IMR-90 (cell line): ENCODE measurements at regions not wholly inside any gene's neighbourhood (a gene's known extent, or its start where the extent isn't known, plus 50 kb on each side); places are given as distances from the start of the nearest gene placed in this dataset.

Experiments used
- ATAC-seq: fragments of 200-7000 bp; cut with Tn5 transposase; 2 replicates; pipeline ENCODE4 v1.9.1; 2020; ENCODE audit warnings: low read depth, mild to moderate bottlenecking, moderate library complexity
- BruUV-seq: library from RNA; stranded (reverse); fragments of 400-500 nt; replicated peaks from 2 replicates; lab custom pipeline; 2021; lab: Mats Ljungman, UMichigan
- CTCF ChIA-PET: fragments of 300-600 bp; formaldehyde crosslinking; extraction: SDS; loops from one replicate; lab custom pipeline; 2021; ENCODE audit warnings: antibody characterized with exemption; lab: Yijun Ruan, JAX
- POLR2A ChIA-PET: fragments of 300-600 bp; sonication (Branson Sonifier 250); formaldehyde crosslinking; loops from one replicate; lab custom pipeline; 2022; ENCODE audit warnings: antibody characterized with exemption; ENCODE audit not compliant: unreplicated experiment; lab: Charles Lee
- DNase-seq: peaks from one replicate; pipeline ENCODE4 v3.0.0; 2013
- H2AFZ ChIP-seq: replicated peaks from 2 replicates; pipeline ENCODE3; 2013; ENCODE audit warnings: low read length, mild to moderate bottlenecking; ENCODE audit not compliant: poor library complexity
- H2AK5ac ChIP-seq: 2 replicates; pipeline ENCODE4 v1.6.1; 2013; ENCODE audit warnings: low read depth, low read length, inconsistent platforms
- H2AK9ac ChIP-seq: replicated peaks from 2 replicates; pipeline ENCODE3; 2013; ENCODE audit warnings: mild to moderate bottlenecking, low read depth, low read length, moderate library complexity; ENCODE audit not compliant: poor library complexity
- H2BK120ac ChIP-seq: 2 replicates; pipeline ENCODE4 v1.6.1; 2013; ENCODE audit warnings: low read depth, low read length, inconsistent platforms
- H2BK15ac ChIP-seq: 3 replicates; pipeline ENCODE4 v1.6.1; 2013; ENCODE audit warnings: low read depth, low read length, inconsistent platforms
- H2BK20ac ChIP-seq: 2 replicates; pipeline ENCODE4 v1.6.1; 2013; ENCODE audit warnings: low read depth, mild to moderate bottlenecking, inconsistent platforms, low read length, moderate library complexity
- H2BK5ac ChIP-seq: 2 replicates; pipeline ENCODE4 v1.6.1; 2013; ENCODE audit warnings: mild to moderate bottlenecking, low read depth, low read length, inconsistent platforms; ENCODE audit not compliant: poor library complexity, severe bottlenecking
- H3K14ac ChIP-seq: replicated peaks from 2 replicates; pipeline ENCODE4 v1.6.1; 2013; ENCODE audit warnings: low read depth, low read length, inconsistent platforms
- H3K18ac ChIP-seq: 2 replicates; pipeline ENCODE4 v1.6.1; 2013; ENCODE audit warnings: low read depth, low read length, control low read depth
- H3K23ac ChIP-seq: 2 replicates; pipeline ENCODE4 v1.6.1; 2013; ENCODE audit warnings: low read depth, low read length, inconsistent platforms
- H3K27ac ChIP-seq: 2 replicates; pipeline ENCODE4 v1.5.1; 2013; ENCODE audit warnings: mild to moderate bottlenecking, control low read depth, low read length; ENCODE audit not compliant: insufficient read depth
- H3K27me3 ChIP-seq: 2 replicates; pipeline ENCODE4 v1.6.1; 2013; ENCODE audit warnings: low read length; ENCODE audit not compliant: control insufficient read depth, insufficient read depth
- H3K36me3 ChIP-seq: 2 replicates; pipeline ENCODE4 v1.6.1; 2013; ENCODE audit warnings: low read length, mixed read lengths; ENCODE audit not compliant: control insufficient read depth, insufficient read depth
- H3K4ac ChIP-seq: 2 replicates; pipeline ENCODE4 v1.6.1; 2013; ENCODE audit warnings: low read depth, low read length, inconsistent platforms
- H3K4me1 ChIP-seq: 2 replicates; pipeline ENCODE4 v1.6.1; 2013; ENCODE audit warnings: low read length, mixed read lengths; ENCODE audit not compliant: control insufficient read depth, insufficient read depth
- H3K4me2 ChIP-seq: 2 replicates; pipeline ENCODE4 v1.6.1; 2013; ENCODE audit warnings: low read depth, mild to moderate bottlenecking, control low read depth, low read length, moderate library complexity
- H3K4me3 ChIP-seq: 2 replicates; pipeline ENCODE4 v1.5.1; 2013; ENCODE audit warnings: low read depth, mild to moderate bottlenecking, control low read depth, low read length, moderate library complexity; ENCODE audit not compliant: insufficient read depth
- H3K56ac ChIP-seq: 2 replicates; pipeline ENCODE4 v1.6.1; 2013; ENCODE audit warnings: low read length, inconsistent platforms; ENCODE audit not compliant: insufficient read depth; ENCODE audit errors: extremely low read depth
- H3K79me1 ChIP-seq, 2 experiments: 2 replicates each; pipeline ENCODE4 v1.6.1; 2013; ENCODE audit warnings: low read length in 2 of 2, inconsistent platforms in 1 of 2, low read depth in 1 of 2
- H3K9ac ChIP-seq: 2 replicates; pipeline ENCODE4 v1.6.1; 2013; ENCODE audit warnings: low read depth, low read length, control low read depth
- H3K9me1 ChIP-seq: 2 replicates; pipeline ENCODE4 v1.6.1; 2013; ENCODE audit warnings: low read length, inconsistent platforms; ENCODE audit not compliant: insufficient read depth
- H3K9me3 ChIP-seq: 2 replicates; pipeline ENCODE4 v1.6.1; 2013; ENCODE audit warnings: low read length; ENCODE audit not compliant: control insufficient read depth, insufficient read depth
- H4K20me1 ChIP-seq: 2 replicates; pipeline ENCODE4 v1.6.1; 2013; ENCODE audit warnings: low read length, inconsistent platforms; ENCODE audit not compliant: insufficient read depth
- H4K5ac ChIP-seq: 2 replicates; pipeline ENCODE4 v1.6.1; 2013; ENCODE audit warnings: mild to moderate bottlenecking, low read depth, low read length, control low read depth
- H4K8ac ChIP-seq, 2 experiments: 2 replicates each; pipeline ENCODE4 v1.6.1; 2013; ENCODE audit warnings: low read depth in 2 of 2, low read length in 2 of 2, control low read depth in 1 of 2, inconsistent platforms in 1 of 2
- H4K91ac ChIP-seq: 2 replicates; pipeline ENCODE4 v1.6.1; 2013; ENCODE audit warnings: low read depth, low read length, inconsistent platforms; ENCODE audit not compliant: insufficient read depth
- BHLHE40 ChIP-seq: fragments of 150-350 bp; IDR thresholded peaks from 2 replicates; pipeline ENCODE4 v1.6.1; 2016; ENCODE audit warnings: mild to moderate bottlenecking, low read depth, low read length
- CEBPB ChIP-seq: IDR thresholded peaks from 2 replicates; pipeline ENCODE4 v1.6.1; 2012; ENCODE audit warnings: low read depth, low read length, improper control_type of control experiment
- CHD1 ChIP-seq: IDR thresholded peaks from 2 replicates; pipeline ENCODE4 v1.6.1; 2012; ENCODE audit warnings: low read depth, low read length, improper control_type of control experiment
- ELK1 ChIP-seq: fragments of 150-350 bp; IDR thresholded peaks from 2 replicates; pipeline ENCODE4 v1.6.1; 2016; ENCODE audit warnings: low read depth, mild to moderate bottlenecking, low read length, moderate library complexity, borderline replicate concordance
- MAFK ChIP-seq: IDR thresholded peaks from 2 replicates; pipeline ENCODE4 v1.6.1; 2012; ENCODE audit warnings: low read depth, low read length, improper control_type of control experiment
- MAZ ChIP-seq: IDR thresholded peaks from 2 replicates; pipeline ENCODE4 v1.6.1; 2012; ENCODE audit warnings: low read depth, mild to moderate bottlenecking, low read length, improper control_type of control experiment, moderate library complexity, borderline replicate concordance
- MXI1 ChIP-seq: IDR thresholded peaks from 2 replicates; pipeline ENCODE4 v1.6.1; 2012; ENCODE audit warnings: low read depth, mild to moderate bottlenecking, low read length, moderate library complexity, borderline replicate concordance
- NFE2L2 ChIP-seq: fragments of 150-350 bp; IDR thresholded peaks from 2 replicates; pipeline ENCODE4 v1.6.1; 2016; ENCODE audit warnings: low read depth, mild to moderate bottlenecking, low read length
- POLR2A ChIP-seq: IDR thresholded peaks from 2 replicates; pipeline ENCODE4 v1.6.1; 2012; ENCODE audit warnings: mild to moderate bottlenecking, low read depth, low read length
- RAD21 ChIP-seq: IDR thresholded peaks from 2 replicates; pipeline ENCODE4 v1.6.1; 2012; ENCODE audit warnings: low read length, improper control_type of control experiment
- RCOR1 ChIP-seq: IDR thresholded peaks from 2 replicates; pipeline ENCODE4 v1.6.1; 2012; ENCODE audit warnings: mild to moderate bottlenecking, low read length, improper control_type of control experiment; ENCODE audit not compliant: insufficient replicate concordance
- RFX5 ChIP-seq: IDR thresholded peaks from 2 replicates; pipeline ENCODE4 v1.8.0; 2012; ENCODE audit warnings: low read depth, mild to moderate bottlenecking, low read length, moderate library complexity
- SMC3 ChIP-seq: fragments of 150-350 bp; IDR thresholded peaks from 2 replicates; pipeline ENCODE4 v1.6.1; 2016; ENCODE audit warnings: low read depth, mild to moderate bottlenecking, antibody characterized with exemption, low read length, moderate library complexity
- USF2 ChIP-seq: fragments of 150-350 bp; IDR thresholded peaks from 2 replicates; pipeline ENCODE4 v1.6.1; 2017; ENCODE audit warnings: mild to moderate bottlenecking, antibody characterized with exemption, low read length, low read depth
- WGBS, 2 experiments: methylation state at CpG; one replicate each; pipeline versions ENCODE4 v1.1.5 to v1.1.7; 2013; ENCODE audit warnings: missing lambda C conversion rate in 2 of 2; ENCODE audit not compliant: insufficient read length in 1 of 2; ENCODE audit errors: extremely low coverage in 2 of 2; 5-methylcytosine and 5-hydroxymethylcytosine counted together
- dilution Hi-C: fragments of 300-500 bp; cut with HindIII; formaldehyde crosslinking; loops from one replicate; pipeline ENCODE4 v1.14.3; 2018; ENCODE audit warnings: low sequenced_read_pairs; ENCODE audit not compliant: unreplicated experiment
- in situ Hi-C: fragments of 300-500 bp; cut with MboI; formaldehyde crosslinking; loops from 3 replicates; pipeline ENCODE4 v1.14.3; 2019; ENCODE audit warnings: low sequenced_read_pairs, inconsistent platforms, mixed read lengths
- intact Hi-C: fragments of 100-400 bp; cut with micrococcal nuclease; formaldehyde crosslinking; loops from 2 replicates; pipeline ENCODE4 v1.10.0; 2022
- TF ChIP-seq, protein P1 (sequence below): conservative IDR thresholded peaks from 2 replicates; pipeline ENCODE4 v1.5.1; 2012; ENCODE audit warnings: mild to moderate bottlenecking, low read depth, low read length, improper control_type of control experiment

GRCh38 chr13:107960301-107960700 is 255.0 kb downstream of the LIG4 start:
- POLR2A ChIA-PET, result no interaction called here
- Histone ChIP-seq H3K9me1 (no peaks in the 10 kb centered on the region), H2AFZ (no peak overlapping the region), H2BK5ac (no peak overlapping the region), H3K23ac (no peak overlapping the region), H3K4me1 (no peaks in the 10 kb centered on the region), H2AK9ac (no peak overlapping the region), H2AK5ac (no peak overlapping the region), H4K20me1 (no peaks in the 10 kb centered on the region), H3K18ac (no peak overlapping the region), H3K79me1 (no peaks in the 10 kb centered on the region), H2BK15ac (no peak overlapping the region), H4K91ac (no peak overlapping the region), H3K4me2 (no peak overlapping the region), H2BK120ac (no peak overlapping the region), H3K36me3 (no peaks in the 10 kb centered on the region), H4K8ac (no peak overlapping the region), H3K27me3 (peaks cover 4% of the 10 kb centered on the region; the same call in 1 of the 2 replicates), H3K9me3 (no peaks in the 10 kb centered on the region), H3K4me3 (no peak overlapping the region), H3K9ac (no peak overlapping the region), H4K5ac (no peak overlapping the region), H3K27ac (no peak overlapping the region), H2BK20ac (no peak overlapping the region), H3K4ac (no peak overlapping the region), H3K14ac (no peak overlapping the region), H3K56ac (no peak overlapping the region)
- no peak for TF ChIP-seq POLR2A
- TF ChIP-seq CEBPB, result no peak
- no peak for TF ChIP-seq MAFK
- no peak for TF ChIP-seq SMC3
- TF ChIP-seq ELK1, result no peak
- no peak for TF ChIP-seq BHLHE40
- no peak for TF ChIP-seq RFX5
- TF ChIP-seq MAZ, result no peak
- TF ChIP-seq RCOR1, result no peak
- TF ChIP-seq MXI1, result no peak
- TF ChIP-seq NFE2L2, result no peak
- no peak for TF ChIP-seq USF2
- no peak for TF ChIP-seq RAD21
- TF ChIP-seq, protein P1, sequence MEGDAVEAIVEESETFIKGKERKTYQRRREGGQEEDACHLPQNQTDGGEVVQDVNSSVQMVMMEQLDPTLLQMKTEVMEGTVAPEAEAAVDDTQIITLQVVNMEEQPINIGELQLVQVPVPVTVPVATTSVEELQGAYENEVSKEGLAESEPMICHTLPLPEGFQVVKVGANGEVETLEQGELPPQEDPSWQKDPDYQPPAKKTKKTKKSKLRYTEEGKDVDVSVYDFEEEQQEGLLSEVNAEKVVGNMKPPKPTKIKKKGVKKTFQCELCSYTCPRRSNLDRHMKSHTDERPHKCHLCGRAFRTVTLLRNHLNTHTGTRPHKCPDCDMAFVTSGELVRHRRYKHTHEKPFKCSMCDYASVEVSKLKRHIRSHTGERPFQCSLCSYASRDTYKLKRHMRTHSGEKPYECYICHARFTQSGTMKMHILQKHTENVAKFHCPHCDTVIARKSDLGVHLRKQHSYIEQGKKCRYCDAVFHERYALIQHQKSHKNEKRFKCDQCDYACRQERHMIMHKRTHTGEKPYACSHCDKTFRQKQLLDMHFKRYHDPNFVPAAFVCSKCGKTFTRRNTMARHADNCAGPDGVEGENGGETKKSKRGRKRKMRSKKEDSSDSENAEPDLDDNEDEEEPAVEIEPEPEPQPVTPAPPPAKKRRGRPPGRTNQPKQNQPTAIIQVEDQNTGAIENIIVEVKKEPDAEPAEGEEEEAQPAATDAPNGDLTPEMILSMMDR, result no peak
- TF ChIP-seq CHD1, result no peak
- no TSS peak for BruUV-seq
- CTCF ChIA-PET, result no interaction called here
- in situ Hi-C loops, result no loop called here
- WGBS, 2 experiments, result no CpG with 5 or more reads among the region's 1 CpG
- DNase-seq (no peak), ATAC-seq (peak; percentile 32; the same call in 1 of the 2 replicates)
- dilution Hi-C loops, result no loop called here
- intact Hi-C loops, result no loop called here
